HCT116 (cell line): ENCODE measurements at regions not wholly inside any gene's neighbourhood (a gene's known extent, or its start where the extent isn't known, plus 50 kb on each side); places are given as distances from the start of the nearest gene placed in this dataset.
"Not testable (repeated sequence)": the region's sequence is repeated elsewhere in the genome, so short reads cannot be mapped to it uniquely, and the experiment has no call there.

Experiments used
- EZH2 ChIP-seq: fragments of 200-600 bp; sonication (generic); IDR thresholded peaks from 2 replicates; pipeline ENCODE4 v1.6.1; 2017; ENCODE audit warnings: antibody characterized with exemption, mixed run types
- EZH2phosphoT487 ChIP-seq: fragments of 200-600 bp; IDR thresholded peaks from 2 replicates; pipeline ENCODE4 v1.6.1; 2018; ENCODE audit warnings: antibody characterized with exemption, borderline replicate concordance
- JUND ChIP-seq: IDR thresholded peaks from 2 replicates; pipeline ENCODE4 v1.6.1; 2012
- POLR2A ChIP-seq: IDR thresholded peaks from 2 replicates; pipeline ENCODE4 v1.7.0; 2011; ENCODE audit warnings: borderline replicate concordance; ENCODE audit not compliant: insufficient read depth, insufficient read length; ENCODE audit errors: extremely low read depth
- POLR2AphosphoS5 ChIP-seq: IDR thresholded peaks from 2 replicates; pipeline ENCODE4 v1.6.1; 2011; ENCODE audit warnings: mild to moderate bottlenecking, low read depth, low read length, moderate library complexity
- RAD21 ChIP-seq: IDR thresholded peaks from 2 replicates; pipeline ENCODE4 v1.6.1; 2012; ENCODE audit warnings: low read depth, mild to moderate bottlenecking
- SIN3A ChIP-seq: IDR thresholded peaks from 2 replicates; pipeline ENCODE4 v1.6.1; 2012; ENCODE audit warnings: low read depth
- SP1 ChIP-seq: IDR thresholded peaks from 2 replicates; pipeline ENCODE4 v1.6.1; 2012; ENCODE audit warnings: low read depth
- TCF7L2 ChIP-seq: IDR thresholded peaks from 2 replicates; pipeline ENCODE4 v1.7.0; 2011; ENCODE audit warnings: borderline replicate concordance, inconsistent platforms; ENCODE audit not compliant: insufficient read depth, insufficient read length; ENCODE audit errors: extremely low read depth
- YY1 ChIP-seq: IDR thresholded peaks from 2 replicates; pipeline ENCODE4 v1.6.1; 2011; ENCODE audit warnings: low read length, low read depth, moderate library complexity, mild to moderate bottlenecking; ENCODE audit not compliant: insufficient replicate concordance; ENCODE audit errors: extremely low read depth
- TF ChIP-seq, protein P1 (sequence below), 3 experiments: fragments of 200-600 bp in 1 of 3; sonication (generic) in 1 of 3; IDR thresholded peaks in 2 of 3; conservative IDR thresholded peaks in 1 of 3; 2 replicates each; pipeline ENCODE4 v1.5.1; 2012 to 2017; ENCODE audit warnings: low read depth in 2 of 3, low read length in 2 of 3, antibody characterized with exemption in 1 of 3, borderline replicate concordance in 1 of 3, control low read depth in 1 of 3, mild to moderate bottlenecking in 1 of 3, mixed read lengths in 1 of 3, mixed run types in 1 of 3, moderate library complexity in 1 of 3; ENCODE audit not compliant: insufficient read depth in 1 of 3
- TF ChIP-seq, protein P2 (sequence below): IDR thresholded peaks from 2 replicates; pipeline ENCODE4 v1.6.1; 2012
- TF ChIP-seq, protein P3 (sequence below): IDR thresholded peaks from 2 replicates; pipeline ENCODE4 v1.6.1; 2012
- TF ChIP-seq, protein P4 (sequence below): IDR thresholded peaks from 2 replicates; pipeline ENCODE4 v1.6.1; 2011; ENCODE audit warnings: mild to moderate bottlenecking, low read length, moderate library complexity; ENCODE audit not compliant: insufficient replicate concordance; ENCODE audit errors: extremely low read depth

DNA sequence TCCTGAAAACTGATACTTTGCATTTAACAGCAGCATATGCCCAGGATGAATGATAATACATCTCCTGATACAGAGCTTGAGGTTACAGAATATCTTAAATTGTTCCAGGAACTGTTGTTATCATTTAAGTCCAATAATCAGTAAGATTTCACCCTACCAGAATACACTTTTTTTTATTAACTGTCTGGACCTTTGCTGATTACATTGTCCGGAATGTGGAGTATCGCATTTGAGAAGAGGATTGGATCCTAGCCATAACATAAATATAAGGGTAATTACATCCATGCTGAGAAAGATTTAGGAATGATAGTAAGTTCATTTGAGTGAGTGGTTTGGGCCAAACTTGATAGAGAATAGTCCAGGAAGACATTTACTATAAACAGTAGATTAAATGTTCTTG is 112.2 kb upstream of the FBXO28 start:
- TF ChIP-seq, protein P1, sequence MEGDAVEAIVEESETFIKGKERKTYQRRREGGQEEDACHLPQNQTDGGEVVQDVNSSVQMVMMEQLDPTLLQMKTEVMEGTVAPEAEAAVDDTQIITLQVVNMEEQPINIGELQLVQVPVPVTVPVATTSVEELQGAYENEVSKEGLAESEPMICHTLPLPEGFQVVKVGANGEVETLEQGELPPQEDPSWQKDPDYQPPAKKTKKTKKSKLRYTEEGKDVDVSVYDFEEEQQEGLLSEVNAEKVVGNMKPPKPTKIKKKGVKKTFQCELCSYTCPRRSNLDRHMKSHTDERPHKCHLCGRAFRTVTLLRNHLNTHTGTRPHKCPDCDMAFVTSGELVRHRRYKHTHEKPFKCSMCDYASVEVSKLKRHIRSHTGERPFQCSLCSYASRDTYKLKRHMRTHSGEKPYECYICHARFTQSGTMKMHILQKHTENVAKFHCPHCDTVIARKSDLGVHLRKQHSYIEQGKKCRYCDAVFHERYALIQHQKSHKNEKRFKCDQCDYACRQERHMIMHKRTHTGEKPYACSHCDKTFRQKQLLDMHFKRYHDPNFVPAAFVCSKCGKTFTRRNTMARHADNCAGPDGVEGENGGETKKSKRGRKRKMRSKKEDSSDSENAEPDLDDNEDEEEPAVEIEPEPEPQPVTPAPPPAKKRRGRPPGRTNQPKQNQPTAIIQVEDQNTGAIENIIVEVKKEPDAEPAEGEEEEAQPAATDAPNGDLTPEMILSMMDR (IDR thresholded peaks at IDR 0.05 in 2 of 3, conservative IDR thresholded peaks at IDR 0.05 in 1 of 3; ENCODE audit: borderline replicate concordance in 1 of 3, insufficient read depth in 1 of 3, low read depth in 2 of 3, low read length in 2 of 3) = not testable (repeated sequence)
- not testable (repeated sequence) for TF ChIP-seq EZH2phosphoT487, YY1, POLR2A, RAD21, SP1, POLR2AphosphoS5, SIN3A, EZH2, JUND, TCF7L2
- TF ChIP-seq, protein P2, sequence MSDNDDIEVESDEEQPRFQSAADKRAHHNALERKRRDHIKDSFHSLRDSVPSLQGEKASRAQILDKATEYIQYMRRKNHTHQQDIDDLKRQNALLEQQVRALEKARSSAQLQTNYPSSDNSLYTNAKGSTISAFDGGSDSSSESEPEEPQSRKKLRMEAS = not testable (repeated sequence)
- TF ChIP-seq, protein P3, sequence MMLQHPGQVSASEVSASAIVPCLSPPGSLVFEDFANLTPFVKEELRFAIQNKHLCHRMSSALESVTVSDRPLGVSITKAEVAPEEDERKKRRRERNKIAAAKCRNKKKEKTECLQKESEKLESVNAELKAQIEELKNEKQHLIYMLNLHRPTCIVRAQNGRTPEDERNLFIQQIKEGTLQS = not testable (repeated sequence)
- TF ChIP-seq, protein P4, sequence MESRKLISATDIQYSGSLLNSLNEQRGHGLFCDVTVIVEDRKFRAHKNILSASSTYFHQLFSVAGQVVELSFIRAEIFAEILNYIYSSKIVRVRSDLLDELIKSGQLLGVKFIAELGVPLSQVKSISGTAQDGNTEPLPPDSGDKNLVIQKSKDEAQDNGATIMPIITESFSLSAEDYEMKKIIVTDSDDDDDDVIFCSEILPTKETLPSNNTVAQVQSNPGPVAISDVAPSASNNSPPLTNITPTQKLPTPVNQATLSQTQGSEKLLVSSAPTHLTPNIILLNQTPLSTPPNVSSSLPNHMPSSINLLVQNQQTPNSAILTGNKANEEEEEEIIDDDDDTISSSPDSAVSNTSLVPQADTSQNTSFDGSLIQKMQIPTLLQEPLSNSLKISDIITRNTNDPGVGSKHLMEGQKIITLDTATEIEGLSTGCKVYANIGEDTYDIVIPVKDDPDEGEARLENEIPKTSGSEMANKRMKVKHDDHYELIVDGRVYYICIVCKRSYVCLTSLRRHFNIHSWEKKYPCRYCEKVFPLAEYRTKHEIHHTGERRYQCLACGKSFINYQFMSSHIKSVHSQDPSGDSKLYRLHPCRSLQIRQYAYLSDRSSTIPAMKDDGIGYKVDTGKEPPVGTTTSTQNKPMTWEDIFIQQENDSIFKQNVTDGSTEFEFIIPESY = not testable (repeated sequence)
